Progenitor cell of endocrine pancreas (in vitro differentiated cells): ENCODE measurements at regions not wholly inside any gene's neighbourhood (a gene's known extent, or its start where the extent isn't known, plus 50 kb on each side); places are given as distances from the start of the nearest gene placed in this dataset.

ENCODE experiments used
- DNase-seq: peaks from one replicate; pipeline ENCODE4 v3.0.0; 2021; ENCODE audit warnings: low spot score; ENCODE audit not compliant: unreplicated experiment
- H3K27ac Mint-ChIP-seq: 2 replicates; pipeline ENCODE4 v1.8.0; 2021; ENCODE audit warnings: mild to moderate bottlenecking, moderate library complexity, mixed read lengths
- H3K27me3 Mint-ChIP-seq: 2 replicates; pipeline ENCODE4 v1.8.0; 2021; ENCODE audit warnings: mixed read lengths
- H3K36me3 Mint-ChIP-seq: 2 replicates; pipeline ENCODE4 v1.8.0; 2022; ENCODE audit warnings: mixed read lengths; ENCODE audit not compliant: insufficient read depth
- H3K4me1 Mint-ChIP-seq: 2 replicates; pipeline ENCODE4 v1.8.0; 2021; ENCODE audit warnings: low read depth, mixed read lengths
- H3K4me3 Mint-ChIP-seq: 2 replicates; pipeline ENCODE4 v1.8.0; 2021; ENCODE audit warnings: low read depth, mild to moderate bottlenecking, moderate library complexity, mixed read lengths
- H3K9me3 Mint-ChIP-seq: 2 replicates; pipeline ENCODE4 v1.8.0; 2021; ENCODE audit warnings: low read depth, mixed read lengths
- TF ChIP-seq, protein P1 (sequence below): fragments of 200-600 bp; sonication (generic); IDR thresholded peaks from one replicate; pipeline ENCODE4 v1.5.0; 2021; ENCODE audit warnings: antibody characterized with exemption, mild to moderate bottlenecking; ENCODE audit not compliant: unreplicated experiment

DNA sequence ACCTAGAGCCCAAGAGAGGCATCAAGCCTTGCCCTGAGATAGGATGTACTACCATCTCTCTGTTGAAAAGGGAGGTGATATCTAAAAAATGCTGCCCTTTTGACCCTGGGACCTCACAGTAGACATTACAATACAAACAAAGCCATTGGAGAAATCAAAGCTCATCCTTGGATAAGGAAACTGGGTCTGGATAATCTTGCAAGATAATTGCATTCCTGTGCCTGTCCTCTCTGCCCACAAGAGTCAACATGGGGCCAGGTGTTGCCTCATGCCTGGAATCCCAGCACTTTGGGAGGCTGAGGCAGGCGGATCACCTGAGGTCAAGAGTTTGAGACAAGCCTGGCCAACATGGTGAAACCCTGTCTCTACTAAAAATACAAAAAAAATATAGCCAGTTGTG lies 57.3 kb upstream of the DLG1 start:
- Mint-ChIP-seq H3K27me3 (peaks cover 11% of the 10 kb centered on the region), H3K36me3 (peaks cover 7% of the 10 kb centered on the region), H3K4me1 (peaks cover 9% of the 10 kb centered on the region), H3K27ac (no peak overlapping the region), H3K9me3 (peaks cover 19% of the 10 kb centered on the region), H3K4me3 (no peak overlapping the region)
- no peak for DNase-seq
- TF ChIP-seq, protein P1, sequence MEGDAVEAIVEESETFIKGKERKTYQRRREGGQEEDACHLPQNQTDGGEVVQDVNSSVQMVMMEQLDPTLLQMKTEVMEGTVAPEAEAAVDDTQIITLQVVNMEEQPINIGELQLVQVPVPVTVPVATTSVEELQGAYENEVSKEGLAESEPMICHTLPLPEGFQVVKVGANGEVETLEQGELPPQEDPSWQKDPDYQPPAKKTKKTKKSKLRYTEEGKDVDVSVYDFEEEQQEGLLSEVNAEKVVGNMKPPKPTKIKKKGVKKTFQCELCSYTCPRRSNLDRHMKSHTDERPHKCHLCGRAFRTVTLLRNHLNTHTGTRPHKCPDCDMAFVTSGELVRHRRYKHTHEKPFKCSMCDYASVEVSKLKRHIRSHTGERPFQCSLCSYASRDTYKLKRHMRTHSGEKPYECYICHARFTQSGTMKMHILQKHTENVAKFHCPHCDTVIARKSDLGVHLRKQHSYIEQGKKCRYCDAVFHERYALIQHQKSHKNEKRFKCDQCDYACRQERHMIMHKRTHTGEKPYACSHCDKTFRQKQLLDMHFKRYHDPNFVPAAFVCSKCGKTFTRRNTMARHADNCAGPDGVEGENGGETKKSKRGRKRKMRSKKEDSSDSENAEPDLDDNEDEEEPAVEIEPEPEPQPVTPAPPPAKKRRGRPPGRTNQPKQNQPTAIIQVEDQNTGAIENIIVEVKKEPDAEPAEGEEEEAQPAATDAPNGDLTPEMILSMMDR: no peak

DNA sequence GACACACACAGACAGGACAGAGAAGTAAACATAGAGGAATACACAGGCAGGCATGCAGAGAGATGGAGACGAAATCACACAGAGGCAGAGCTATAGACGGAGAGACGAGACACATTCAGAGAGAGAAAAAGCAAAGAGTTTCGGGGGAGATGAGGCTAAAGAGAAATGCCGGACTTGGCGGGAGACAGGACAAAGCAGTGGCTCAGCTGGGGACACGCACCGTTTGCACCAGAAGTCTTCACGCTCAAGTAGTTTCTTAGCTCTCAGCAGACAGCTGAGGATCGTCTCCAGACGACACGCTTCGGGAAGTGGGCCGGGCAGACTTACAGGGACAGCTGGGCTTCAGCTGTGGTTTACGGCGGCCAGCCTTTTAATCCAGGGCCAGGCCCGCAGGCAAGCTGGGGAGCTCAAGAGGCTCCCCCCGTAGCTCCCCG lies 56.2 kb upstream of the DLG1 start:
- H3K9me3 Mint-ChIP-seq: peaks cover 10% of the 10 kb centered on the region
- DNase-seq: no peak
- H3K4me3 Mint-ChIP-seq: no peak overlapping the region
- TF ChIP-seq, protein P1: no peak
- H3K27ac Mint-ChIP-seq: no peak overlapping the region
- peaks cover 9% of the 10 kb centered on the region for H3K4me1 Mint-ChIP-seq
- H3K36me3 Mint-ChIP-seq: peaks cover 3% of the 10 kb centered on the region
- peaks cover 11% of the 10 kb centered on the region for H3K27me3 Mint-ChIP-seq

DNA sequence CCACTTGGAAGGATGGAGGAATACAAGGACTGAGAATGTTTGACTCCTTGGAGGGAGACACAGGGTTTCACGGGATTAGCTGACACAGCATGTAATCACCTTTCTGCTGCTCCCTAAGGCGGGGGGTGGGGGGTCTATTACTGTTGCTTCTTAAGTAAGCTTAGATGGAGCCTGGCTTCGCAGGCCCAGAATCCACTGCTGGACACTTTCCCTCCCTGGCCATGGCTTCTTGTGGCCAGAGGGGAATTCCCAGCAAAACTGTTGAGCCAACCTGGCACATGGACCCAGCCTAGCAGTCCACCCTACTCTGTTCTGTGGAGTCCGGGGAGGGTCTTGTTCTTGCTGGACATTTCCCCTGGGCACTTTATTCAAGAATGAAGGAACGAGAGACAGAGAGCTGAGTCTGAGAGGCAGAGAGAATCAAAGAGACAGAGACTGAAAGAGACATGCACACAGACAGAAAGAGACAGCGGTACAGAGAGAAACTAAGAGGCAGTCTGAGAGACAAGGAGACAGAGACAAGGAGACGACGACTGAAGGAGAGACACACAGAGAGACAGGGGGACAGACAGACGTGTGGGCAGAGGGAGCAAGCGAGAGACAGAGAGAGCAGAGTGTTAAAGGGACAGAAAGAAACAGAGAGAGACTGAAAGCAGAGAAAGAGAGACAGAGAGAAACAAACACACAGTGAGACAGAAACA lies 55.6 kb upstream of the DLG1 start:
- Mint-ChIP-seq H3K27ac (peak overlapping the region; percentile 1), H3K36me3 (peaks cover 2% of the 10 kb centered on the region), H3K4me1 (peaks cover 9% of the 10 kb centered on the region), H3K9me3 (peaks cover 4% of the 10 kb centered on the region), H3K4me3 (no peak overlapping the region), H3K27me3 (peaks cover 11% of the 10 kb centered on the region)
- no peak for DNase-seq
- TF ChIP-seq, protein P1: no peak

DNA sequence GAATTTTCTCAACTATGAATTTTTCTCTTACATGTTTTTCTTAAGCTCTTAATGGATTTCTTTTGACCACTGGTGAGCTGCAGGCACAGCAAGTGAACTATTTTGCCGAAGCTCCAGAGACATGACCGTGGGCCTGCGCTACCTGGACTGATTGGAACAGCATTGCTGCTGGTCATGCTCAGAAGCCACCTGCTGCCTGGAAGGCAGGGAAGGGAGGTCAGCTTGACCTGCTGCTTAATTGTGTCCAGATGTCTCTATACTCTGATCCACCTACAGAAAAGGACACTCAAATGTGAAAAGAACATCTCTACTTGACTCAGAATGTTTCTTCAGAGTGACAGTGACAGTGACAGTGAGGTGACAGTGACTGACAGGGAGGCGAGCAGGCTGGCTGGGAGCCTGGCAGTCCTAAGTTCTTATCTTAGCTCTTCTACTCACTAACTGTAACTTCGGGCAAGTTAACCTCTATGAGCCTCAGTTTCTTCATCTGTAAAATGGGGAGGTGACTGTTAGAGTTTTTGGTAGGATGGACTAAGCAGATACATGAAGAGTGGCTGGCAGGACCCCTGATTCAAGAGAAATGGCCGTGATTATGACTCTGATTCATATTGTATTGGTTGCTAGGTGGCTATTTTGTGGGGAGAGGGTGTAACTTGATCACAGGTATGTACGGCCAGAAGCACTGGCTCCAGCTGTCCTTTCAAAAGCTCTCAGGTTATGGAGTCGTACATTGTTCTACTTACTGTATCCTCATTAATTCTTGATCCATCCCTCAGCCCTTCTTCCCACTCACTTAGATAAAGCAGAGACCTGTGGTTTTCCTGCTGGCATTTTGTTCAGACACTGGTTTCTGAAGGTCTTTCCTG lies 54.8 kb upstream of the DLG1 start:
- no peaks in the 10 kb centered on the region for H3K9me3 Mint-ChIP-seq
- H3K4me1 Mint-ChIP-seq: peaks cover 9% of the 10 kb centered on the region
- TF ChIP-seq, protein P1: no peak
- H3K27ac Mint-ChIP-seq: no peak overlapping the region
- no peak overlapping the region for H3K4me3 Mint-ChIP-seq
- H3K36me3 Mint-ChIP-seq: no peaks in the 10 kb centered on the region
- no peak for DNase-seq
- peaks cover 11% of the 10 kb centered on the region for H3K27me3 Mint-ChIP-seq

DNA sequence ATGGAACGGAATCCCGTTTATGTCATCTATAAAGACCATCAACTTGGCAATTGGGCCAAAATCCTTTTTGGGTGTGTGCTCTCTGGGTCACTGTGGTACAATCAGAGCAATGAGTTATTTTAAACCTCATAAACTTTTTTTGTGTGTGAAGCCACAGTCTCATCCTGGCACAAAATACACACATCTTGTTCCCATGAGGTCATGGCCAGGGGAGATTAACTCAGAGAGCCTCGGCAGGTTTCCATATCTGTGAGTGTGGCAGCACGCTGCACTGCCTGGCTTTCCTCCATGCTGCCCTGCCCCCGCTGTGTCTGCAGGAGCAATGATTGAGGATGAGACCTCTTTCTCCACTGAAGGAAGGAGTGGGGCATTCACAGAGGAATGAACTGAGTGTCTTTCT lies 54.0 kb upstream of the DLG1 start:
- peaks cover 11% of the 10 kb centered on the region for H3K27me3 Mint-ChIP-seq
- H3K9me3 Mint-ChIP-seq: no peaks in the 10 kb centered on the region
- H3K27ac Mint-ChIP-seq: no peak overlapping the region
- H3K4me3 Mint-ChIP-seq: no peak overlapping the region
- peaks cover 9% of the 10 kb centered on the region for H3K4me1 Mint-ChIP-seq
- DNase-seq: no peak
- TF ChIP-seq, protein P1: no peak
- no peaks in the 10 kb centered on the region for H3K36me3 Mint-ChIP-seq
